C4-2B (cell line): ENCODE measurements at regions not wholly inside any gene's neighbourhood (a gene's known extent, or its start where the extent isn't known, plus 50 kb on each side); places are given as distances from the start of the nearest gene placed in this dataset.

ENCODE experiments used
- H3K27ac ChIP-seq: fragments of 450-650 bp; 2 replicates; pipeline ENCODE4 v1.5.1; 2017
- ZFX ChIP-seq: fragments of 450-650 bp; IDR thresholded peaks from 2 replicates; pipeline ENCODE4 v1.6.1; 2017
- TF ChIP-seq, protein P1 (sequence below): fragments of 450-650 bp; conservative IDR thresholded peaks from 2 replicates; pipeline ENCODE4 v1.5.1; 2017; ENCODE audit warnings: mild to moderate bottlenecking

GRCh38 chr12:118650586-118650960 is 274.2 kb downstream of the SUDS3 start:
- TF ChIP-seq, protein P1, sequence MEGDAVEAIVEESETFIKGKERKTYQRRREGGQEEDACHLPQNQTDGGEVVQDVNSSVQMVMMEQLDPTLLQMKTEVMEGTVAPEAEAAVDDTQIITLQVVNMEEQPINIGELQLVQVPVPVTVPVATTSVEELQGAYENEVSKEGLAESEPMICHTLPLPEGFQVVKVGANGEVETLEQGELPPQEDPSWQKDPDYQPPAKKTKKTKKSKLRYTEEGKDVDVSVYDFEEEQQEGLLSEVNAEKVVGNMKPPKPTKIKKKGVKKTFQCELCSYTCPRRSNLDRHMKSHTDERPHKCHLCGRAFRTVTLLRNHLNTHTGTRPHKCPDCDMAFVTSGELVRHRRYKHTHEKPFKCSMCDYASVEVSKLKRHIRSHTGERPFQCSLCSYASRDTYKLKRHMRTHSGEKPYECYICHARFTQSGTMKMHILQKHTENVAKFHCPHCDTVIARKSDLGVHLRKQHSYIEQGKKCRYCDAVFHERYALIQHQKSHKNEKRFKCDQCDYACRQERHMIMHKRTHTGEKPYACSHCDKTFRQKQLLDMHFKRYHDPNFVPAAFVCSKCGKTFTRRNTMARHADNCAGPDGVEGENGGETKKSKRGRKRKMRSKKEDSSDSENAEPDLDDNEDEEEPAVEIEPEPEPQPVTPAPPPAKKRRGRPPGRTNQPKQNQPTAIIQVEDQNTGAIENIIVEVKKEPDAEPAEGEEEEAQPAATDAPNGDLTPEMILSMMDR, result no peak
- no peak for TF ChIP-seq ZFX
- no peak overlapping the region for H3K27ac ChIP-seq

DNA sequence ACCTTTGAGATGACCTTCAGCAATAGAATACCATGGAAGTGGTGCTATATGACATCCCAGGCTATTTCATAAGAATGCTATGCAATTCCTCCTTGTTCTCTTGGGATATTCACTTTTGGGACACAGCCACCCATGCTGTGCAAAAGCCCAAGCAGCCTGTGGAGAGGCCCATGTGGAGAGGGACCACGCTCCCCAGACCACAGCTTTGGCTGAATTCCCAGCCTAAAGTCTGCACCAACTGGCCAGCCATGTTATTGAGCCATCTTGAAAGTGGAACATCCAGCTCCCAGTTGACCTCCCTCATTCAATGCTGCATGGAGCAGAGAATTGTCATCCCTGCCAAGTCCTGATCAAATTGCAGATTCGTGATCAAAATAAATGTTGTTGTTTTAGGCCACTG is 275.1 kb downstream of the SUDS3 start:
- no peak overlapping the region for H3K27ac ChIP-seq
- TF ChIP-seq, protein P1, result no peak
- TF ChIP-seq ZFX, result no peak

- TF ChIP-seq ZFX, result no peak
- TF ChIP-seq, protein P1, result no peak
- H3K27ac ChIP-seq, result no peak overlapping the region
Measured at GRCh38 chr12:118655588-118655987, 279.2 kb downstream of the SUDS3 start.

DNA sequence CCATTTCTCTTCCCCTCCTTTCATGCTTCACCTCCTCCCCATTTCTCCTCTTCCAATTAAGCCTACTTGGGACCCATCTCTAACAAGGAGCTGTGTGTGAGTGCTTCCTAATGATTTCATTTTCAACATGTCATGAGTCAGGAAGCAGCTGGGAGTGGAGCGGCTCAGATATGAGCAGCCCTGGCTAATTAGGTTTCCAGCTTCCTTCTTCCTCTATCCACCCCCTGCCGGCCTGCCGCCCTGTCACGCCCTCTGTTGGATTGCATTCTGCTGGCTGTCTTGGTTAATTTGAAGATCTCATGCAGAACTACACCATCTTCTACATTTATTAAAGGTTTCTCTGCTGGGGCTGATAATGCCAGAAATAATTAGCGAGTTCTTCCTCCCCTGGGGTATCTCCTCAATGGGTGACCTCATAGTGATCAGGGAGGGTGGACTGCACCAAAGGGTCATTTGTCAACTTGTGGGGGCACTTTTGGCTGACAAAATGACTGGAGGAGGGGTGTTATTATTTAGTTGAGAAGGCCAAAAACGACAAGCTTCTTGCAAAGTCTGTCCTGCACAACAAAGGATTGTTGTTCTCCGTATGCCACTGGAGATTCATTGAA is 300.9 kb upstream of the SRRM4 start:
- TF ChIP-seq, protein P1, result peak; percentile 6; the same call in 1 of the 2 replicates
- no peak for TF ChIP-seq ZFX
- H3K27ac ChIP-seq, result no peak overlapping the region

DNA sequence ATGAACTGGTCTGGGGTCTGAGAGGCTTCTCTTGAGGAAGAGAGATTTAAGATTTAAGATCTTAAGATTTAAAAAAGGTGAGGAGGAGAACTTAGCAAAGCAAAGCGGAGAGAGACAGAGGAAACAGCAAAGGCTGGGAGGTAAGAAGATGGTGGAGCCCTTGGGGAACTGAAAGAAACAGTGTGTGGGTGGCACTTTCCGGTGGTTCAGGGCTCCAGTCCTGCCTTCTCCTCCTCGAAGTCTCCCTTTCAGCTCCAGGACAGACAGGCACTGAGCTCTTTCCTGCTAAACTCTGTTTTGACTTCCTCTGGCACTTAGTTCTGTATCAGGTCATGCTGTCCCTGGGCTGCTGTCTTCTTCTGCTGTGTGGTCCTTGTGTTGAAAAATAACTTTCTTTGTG is 298.7 kb upstream of the SRRM4 start:
- no peak overlapping the region for H3K27ac ChIP-seq
- no peak for TF ChIP-seq ZFX

GRCh38 chr12:118685983-118686607 is 295.2 kb upstream of the SRRM4 start:
- no peak overlapping the region for H3K27ac ChIP-seq
- TF ChIP-seq, protein P1, result no peak
- TF ChIP-seq ZFX, result no peak

DNA sequence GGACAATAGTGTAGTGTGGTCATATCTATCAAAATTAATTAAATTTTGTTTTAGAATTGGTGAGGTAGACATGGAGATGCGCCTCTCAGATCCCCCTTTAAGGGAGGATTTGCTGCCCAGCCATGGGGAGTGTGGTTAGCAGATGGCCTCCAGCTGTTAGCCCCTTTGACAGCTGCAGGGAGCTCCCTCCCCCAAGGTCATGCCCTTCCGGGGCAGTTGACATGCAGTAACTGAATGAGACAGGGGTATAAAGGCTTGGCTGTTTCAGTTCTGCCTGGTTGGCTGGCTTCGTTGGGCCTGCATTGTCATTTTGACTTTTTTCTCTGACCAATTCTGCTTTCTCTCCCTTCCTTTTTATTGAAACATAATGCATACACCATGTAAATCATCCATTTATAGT is 291.5 kb upstream of the SRRM4 start:
- H3K27ac ChIP-seq, result no peak overlapping the region
- TF ChIP-seq ZFX, result no peak
- TF ChIP-seq, protein P1, result no peak

- no peak for TF ChIP-seq ZFX
- no peak overlapping the region for H3K27ac ChIP-seq
Measured at GRCh38 chr12:118690506-118690905, 290.8 kb upstream of the SRRM4 start.
